Tibial nerve (tissue), 3 donors: ENCODE measurements at regions not wholly inside any gene's neighbourhood (a gene's known extent, or its start where the extent isn't known, plus 50 kb on each side); places are given as distances from the start of the nearest gene placed in this dataset.

ENCODE experiments used
- EP300 ChIP-seq, 2 donors: sonication (generic); formaldehyde crosslinking; IDR thresholded peaks; one replicate each; pipeline ENCODE4 v1.6.1; 2017; ENCODE audit warnings: antibody characterized with exemption in 2 of 2, mild to moderate bottlenecking in 1 of 2
- POLR2A ChIP-seq, 2 donors: fragments of 450-650 bp; IDR thresholded peaks; one replicate each; pipeline ENCODE4 v1.6.1; 2017; ENCODE audit warnings: antibody characterized with exemption in 2 of 2, mild to moderate bottlenecking in 2 of 2, moderate library complexity in 2 of 2

DNA sequence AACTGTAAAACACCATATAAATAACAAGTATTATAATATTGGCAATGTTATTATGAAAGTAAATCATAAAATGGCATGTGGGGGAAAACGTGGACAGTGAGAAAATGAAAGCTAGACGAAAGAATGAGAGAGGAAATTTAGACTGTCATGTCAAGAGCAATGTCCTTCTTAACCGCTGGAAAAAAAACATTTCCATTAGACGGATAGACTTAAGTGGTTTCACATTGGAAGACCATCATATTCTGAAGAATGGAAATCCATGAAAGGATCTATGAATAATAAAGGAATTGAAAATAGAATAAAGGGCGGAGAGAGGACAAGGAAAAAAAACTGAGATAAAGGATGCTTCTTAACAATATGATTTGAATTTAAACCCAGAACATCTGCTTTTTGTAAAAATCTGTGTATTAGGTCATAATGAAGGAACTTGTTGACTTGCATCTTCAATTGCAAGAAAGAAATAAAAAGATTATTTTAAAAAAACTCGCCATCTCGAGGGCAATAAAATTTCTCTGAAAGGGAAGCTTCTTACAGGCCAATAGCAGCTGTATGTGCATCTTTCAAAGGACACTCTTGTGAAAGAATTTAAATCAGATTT, 90.6 kb downstream of the SPRY2 start:
- no peak for TF ChIP-seq EP300 (IDR thresholded peaks at IDR 0.05)
- TF ChIP-seq POLR2A (IDR thresholded peaks at IDR 0.05) = no peak
